H1 (cell line): ENCODE measurements at regions not wholly inside any gene's neighbourhood (a gene's known extent, or its start where the extent isn't known, plus 50 kb on each side); places are given as distances from the start of the nearest gene placed in this dataset.

Source experiments
- CTCF ChIA-PET: fragments of 300-600 bp; sonication (Branson Sonifier 250); formaldehyde crosslinking; loops from one replicate; lab custom pipeline; 2021; ENCODE audit not compliant: partially characterized antibody; lab: Charles Lee
- POLR2A ChIA-PET: fragments of 300-600 bp; sonication (Branson Sonifier 250); formaldehyde crosslinking; loops from one replicate; lab custom pipeline; 2021; ENCODE audit warnings: inconsistent platforms; ENCODE audit not compliant: partially characterized antibody; lab: Charles Lee
- DNase-seq, 2 experiments: peaks; one replicate each; pipeline versions ENCODE4 v3.0.0 to v3.0.0-alpha.2; 2010 to 2022; ENCODE audit warnings: low spot score in 2 of 2, low read depth in 1 of 2, mixed read lengths in 1 of 2
- FAIRE-seq: peaks from 2 replicates; lab custom pipeline; 2011; peaks lifted over from hg19 to GRCh38; lab: Jason Lieb, UNC
- H2AFZ ChIP-seq: 2 replicates; pipeline ENCODE4 v1.8.1; 2012; ENCODE audit warnings: low read length, inconsistent platforms
- H2AK5ac ChIP-seq: 2 replicates; pipeline ENCODE4 v1.6.1; 2013; ENCODE audit warnings: low read depth, low read length
- H2BK120ac ChIP-seq: replicated peaks from 2 replicates; pipeline ENCODE3; 2013; ENCODE audit warnings: low read depth, low read length, inconsistent platforms
- H2BK12ac ChIP-seq: 2 replicates; pipeline ENCODE4 v1.6.1; 2013; ENCODE audit warnings: low read depth, low read length
- H2BK15ac ChIP-seq: 2 replicates; pipeline ENCODE4 v1.6.1; 2013; ENCODE audit warnings: low read length
- H2BK20ac ChIP-seq: 2 replicates; pipeline ENCODE4 v1.6.1; 2013; ENCODE audit warnings: low read length
- H2BK5ac ChIP-seq: 2 replicates; pipeline ENCODE4 v1.6.1; 2013; ENCODE audit warnings: low read depth, low read length
- H3K14ac ChIP-seq: 2 replicates; pipeline ENCODE4 v1.6.1; 2013; ENCODE audit warnings: inconsistent platforms; ENCODE audit not compliant: insufficient read length
- H3K18ac ChIP-seq: 2 replicates; pipeline ENCODE4 v1.6.1; 2013; ENCODE audit warnings: low read length; ENCODE audit errors: extremely low read depth
- H3K23ac ChIP-seq: 2 replicates; pipeline ENCODE4 v1.6.1; 2013; ENCODE audit warnings: inconsistent platforms; ENCODE audit not compliant: insufficient read length
- H3K23me2 ChIP-seq: 2 replicates; pipeline ENCODE4 v1.6.1; 2013; ENCODE audit warnings: low read depth, low read length
- H3K27ac ChIP-seq: 2 replicates; pipeline ENCODE4 v1.6.1; 2011; ENCODE audit warnings: low read depth, low read length, inconsistent platforms
- H3K27me3 ChIP-seq, 4 experiments: replicated peaks in 1 of 4; 1 replicate in 1 of 4; 2 replicates in 3 of 4; pipeline versions ENCODE4 v1.6.1 to v1.8.1; 2011 to 2013; ENCODE audit warnings: low read length in 3 of 4, mild to moderate bottlenecking in 3 of 4, inconsistent platforms in 2 of 4, mixed read lengths in 2 of 4, moderate library complexity in 1 of 4; ENCODE audit not compliant: control insufficient read depth in 3 of 4, insufficient read depth in 3 of 4; ENCODE audit errors: extremely low read depth in 1 of 4
- H3K36me3 ChIP-seq, 4 experiments: 2 replicates each; pipeline versions ENCODE4 v1.6.1 to v1.8.1; 2011 to 2013; ENCODE audit warnings: mild to moderate bottlenecking in 4 of 4, low read length in 3 of 4, moderate library complexity in 2 of 4, control low read depth in 1 of 4, inconsistent platforms in 1 of 4; ENCODE audit not compliant: insufficient read depth in 4 of 4, control insufficient read depth in 2 of 4
- H3K4ac ChIP-seq: replicated peaks from 2 replicates; pipeline ENCODE3; 2013; ENCODE audit warnings: low read length, low read depth, mixed read lengths, inconsistent platforms; ENCODE audit not compliant: insufficient read length
- H3K4me1 ChIP-seq, 4 experiments: replicated peaks in 1 of 4; 1 replicate in 1 of 4; 2 replicates in 3 of 4; pipeline versions ENCODE4 v1.6.1 to v1.8.1; 2011 to 2013; ENCODE audit warnings: low read length in 3 of 4, inconsistent platforms in 2 of 4, mixed read lengths in 1 of 4; ENCODE audit not compliant: insufficient read depth in 4 of 4, control insufficient read depth in 3 of 4
- H3K4me2 ChIP-seq, 2 experiments: 2 replicates each; pipeline versions ENCODE4 v1.6.1 to v1.8.1; 2011 to 2013; ENCODE audit warnings: low read depth in 2 of 2, low read length in 2 of 2, control low read depth in 1 of 2, inconsistent platforms in 1 of 2, mild to moderate bottlenecking in 1 of 2; ENCODE audit not compliant: insufficient read depth in 1 of 2
- H3K4me3 ChIP-seq, 4 experiments: fragments of 200-600, 300-600 bp in 1 of 4; sonication (generic), shearing (Covaris generic), sonication (Bioruptor Twin) in 1 of 4; 2 replicates each; pipeline versions ENCODE4 v1.5.1 to v1.8.1; 2011 to 2016; ENCODE audit warnings: low read length in 4 of 4, low read depth in 3 of 4, control low read depth in 2 of 4, inconsistent platforms in 2 of 4, mild to moderate bottlenecking in 2 of 4, mixed read lengths in 1 of 4, moderate library complexity in 1 of 4; ENCODE audit not compliant: insufficient read depth in 2 of 4; ENCODE audit errors: extremely low read depth in 1 of 4
- H3K56ac ChIP-seq: replicated peaks from 2 replicates; pipeline ENCODE3; 2013; ENCODE audit warnings: low read depth, mild to moderate bottlenecking, mixed read lengths, low read length, inconsistent platforms; ENCODE audit not compliant: insufficient read length
- H3K79me1 ChIP-seq: 2 replicates; pipeline ENCODE4 v1.6.1; 2013; ENCODE audit warnings: low read depth, low read length, control low read depth
- H3K79me2 ChIP-seq, 2 experiments: 2 replicates each; pipeline versions ENCODE4 v1.6.1 to v1.8.1; 2012 to 2013; ENCODE audit warnings: low read length in 2 of 2, mild to moderate bottlenecking in 2 of 2, inconsistent platforms in 1 of 2; ENCODE audit not compliant: insufficient read depth in 2 of 2, control insufficient read depth in 1 of 2
- H3K9ac ChIP-seq, 4 experiments: replicated peaks in 1 of 4; 1 replicate in 1 of 4; 2 replicates in 3 of 4; pipeline versions ENCODE4 v1.6.1 to v1.8.1; 2011 to 2013; ENCODE audit warnings: low read depth in 3 of 4, low read length in 3 of 4, control low read depth in 2 of 4, mild to moderate bottlenecking in 2 of 4, moderate library complexity in 2 of 4, inconsistent platforms in 1 of 4; ENCODE audit errors: extremely low read depth in 1 of 4
- H3K9me3 ChIP-seq, 2 experiments: 2 replicates each; pipeline versions ENCODE4 v1.6.1 to v1.8.1; 2012 to 2013; ENCODE audit warnings: mild to moderate bottlenecking in 2 of 2, moderate library complexity in 2 of 2, control low read depth in 1 of 2, inconsistent platforms in 1 of 2, low read depth in 1 of 2, low read length in 1 of 2, mixed read lengths in 1 of 2; ENCODE audit not compliant: insufficient read depth in 2 of 2
- H4K20me1 ChIP-seq, 2 experiments: replicated peaks in 1 of 2; 2 replicates each; pipeline versions ENCODE3 to v1.8.1; 2011 to 2013; ENCODE audit warnings: inconsistent platforms in 2 of 2, low read length in 2 of 2, mild to moderate bottlenecking in 1 of 2; ENCODE audit not compliant: insufficient read depth in 2 of 2, control insufficient read depth in 1 of 2
- H4K5ac ChIP-seq: 2 replicates; pipeline ENCODE4 v1.6.1; 2013; ENCODE audit warnings: low read length, low read depth, mixed read lengths, inconsistent platforms; ENCODE audit not compliant: insufficient read length
- H4K8ac ChIP-seq: 2 replicates; pipeline ENCODE4 v1.8.0; 2013; ENCODE audit warnings: mild to moderate bottlenecking, moderate library complexity, low read length, inconsistent platforms; ENCODE audit not compliant: insufficient read depth; ENCODE audit errors: extremely low read depth
- H4K91ac ChIP-seq: replicated peaks from 2 replicates; pipeline ENCODE3; 2013; ENCODE audit warnings: low read length, mixed read lengths, inconsistent platforms; ENCODE audit not compliant: insufficient read length
- CEBPB ChIP-seq: IDR thresholded peaks from 2 replicates; pipeline ENCODE4 v1.6.1; 2012; ENCODE audit warnings: low read depth, low read length
- RNF2 ChIP-seq: fragments of 200-900, 300-1000 bp; sonication (generic); IDR thresholded peaks from 2 replicates; pipeline ENCODE4 v1.7.1; 2016; ENCODE audit warnings: borderline replicate concordance, low read depth, mild to moderate bottlenecking, antibody characterized with exemption, low read length; ENCODE audit not compliant: poor library complexity, severe bottlenecking; ENCODE audit errors: missing control alignments
- WGBS, 2 experiments: shearing (Covaris generic) in 1 of 2; methylation state at CpG; one replicate each; pipeline versions ENCODE4 v1.1.6 to v1.1.7; 2013 to 2015; ENCODE audit warnings: low lambda C conversion rate in 2 of 2, mixed read lengths in 2 of 2, inconsistent platforms in 1 of 2, low coverage in 1 of 2, missing lambda C conversion rate in 1 of 2; ENCODE audit not compliant: insufficient replicate concordance in 2 of 2, insufficient coverage in 1 of 2, insufficient read length in 1 of 2; ENCODE audit errors: extremely low coverage in 1 of 2, missing lambda C conversion rate in 1 of 2; 5-methylcytosine and 5-hydroxymethylcytosine counted together

GRCh38 chr6:27642744-27643456 is 170.0 kb upstream of the ZNF184 start:
- WGBS, 2 experiments, result 91% methylated on average over 12 of the region's 12 CpGs; no CpG with 5 or more reads in 1 of the 2 experiments
- no peak overlapping the region for H3K14ac ChIP-seq
- no peak overlapping the region for H3K18ac ChIP-seq
- no peak overlapping the region for H4K5ac ChIP-seq
- no peak overlapping the region for H3K4ac ChIP-seq
- no peak overlapping the region for H3K4me2 ChIP-seq
- FAIRE-seq (no peak), DNase-seq (no peak)
- H2BK20ac ChIP-seq, result no peak overlapping the region
- no peaks in the 10 kb centered on the region; a peak in 1 of 7 replicates for H3K4me1 ChIP-seq
- H3K27me3 ChIP-seq, result no peaks in the 10 kb centered on the region
- no peak overlapping the region for H2BK12ac ChIP-seq
- no peaks in the 10 kb centered on the region; the same call in 1 of the 2 replicates for H3K23me2 ChIP-seq
- no peak overlapping the region for H4K91ac ChIP-seq
- H2AK5ac ChIP-seq, result no peak overlapping the region
- no peak overlapping the region for H3K27ac ChIP-seq
- TF ChIP-seq RNF2, result no peak
- 0 out of 2 replicates have a peak, but pooled peaks have one; percentile 30 for TF ChIP-seq CEBPB
- no peaks in the 10 kb centered on the region for H3K9me3 ChIP-seq
- no peak overlapping the region for H4K8ac ChIP-seq
- H4K20me1 ChIP-seq, result no peaks in the 10 kb centered on the region
- H2BK5ac ChIP-seq, result no peak overlapping the region
- no peak overlapping the region for H2AFZ ChIP-seq
- no peak overlapping the region for H3K23ac ChIP-seq
- H3K79me1 ChIP-seq, result no peaks in the 10 kb centered on the region
- POLR2A ChIA-PET, result interaction anchor here (0.9 kb wide), 1 partner anchor 14 kb away, joined by 3 read pairs; no protein-coding TSS in a partner anchor
- CTCF ChIA-PET, result no interaction called here
- H2BK120ac ChIP-seq, result no peak overlapping the region
- H3K79me2 ChIP-seq, result no peaks in the 10 kb centered on the region
- no peak overlapping the region for H3K9ac ChIP-seq
- H3K4me3 ChIP-seq, result no peak overlapping the region
- no peaks in the 10 kb centered on the region for H3K36me3 ChIP-seq
- H2BK15ac ChIP-seq, result no peak overlapping the region
- H3K56ac ChIP-seq, result no peak overlapping the region
